K562 (cell line): ENCODE measurements at regions not wholly inside any gene's neighbourhood (a gene's known extent, or its start where the extent isn't known, plus 50 kb on each side); places are given as distances from the start of the nearest gene placed in this dataset.

Source experiments
- ATAC-seq: fragments of 200-7000 bp; cut with Tn5 transposase; 3 replicates; pipeline ENCODE4 v1.9.1; 2020; ENCODE audit warnings: moderate library complexity
- BruUV-seq: library from RNA; stranded (reverse); fragments of 400-500 nt; replicated peaks from 2 replicates; lab custom pipeline; 2021; lab: Mats Ljungman, UMichigan
- CTCF ChIA-PET: fragments of 300-600 bp; formaldehyde crosslinking; extraction: SDS; loops from one replicate; lab custom pipeline; 2021; ENCODE audit warnings: low intra/inter-chr PET ratio; lab: Yijun Ruan, JAX
- POLR2A ChIA-PET: fragments of 300-600, 350-650 bp; sonication (Branson Sonifier 250); formaldehyde crosslinking; extraction: SDS; loops from one replicate; lab custom pipeline; 2021; ENCODE audit warnings: antibody characterized with exemption, inconsistent platforms; lab: Yijun Ruan, JAX
- DNase-seq, 4 experiments: peaks; one replicate each; pipeline versions ENCODE4 v3.0.0 to v3.0.0-alpha.2; 2011 to 2018; ENCODE audit warnings: low spot score in 3 of 4, mixed read lengths in 3 of 4; ENCODE audit errors: extremely low read depth in 1 of 4
- FAIRE-seq: peaks from 2 replicates; lab custom pipeline; 2011; peaks lifted over from hg19 to GRCh38; lab: Jason Lieb, UNC
- H2AFZ ChIP-seq: 2 replicates; pipeline ENCODE4 v1.6.0; 2011; ENCODE audit warnings: low read depth, low read length, control low read depth, inconsistent platforms
- H3K27ac ChIP-seq: fragments of 200-600 bp; 3 replicates; pipeline ENCODE4 v1.8.0; 2011; ENCODE audit warnings: low read depth, mild to moderate bottlenecking, control low read depth, inconsistent platforms, low read length, moderate library complexity, mixed read lengths; ENCODE audit errors: extremely low read depth
- H3K27me3 ChIP-seq, 2 experiments: fragments of 300-600 bp in 1 of 2; 2 replicates in 1 of 2; 3 replicates in 1 of 2; pipeline versions ENCODE4 v1.6.0 to v1.8.0; 2011; ENCODE audit warnings: inconsistent platforms in 2 of 2, low read length in 2 of 2, mild to moderate bottlenecking in 1 of 2, mixed read lengths in 1 of 2, moderate library complexity in 1 of 2; ENCODE audit not compliant: control insufficient read depth in 2 of 2, insufficient read depth in 2 of 2
- H3K36me3 ChIP-seq: fragments of 300-600 bp; 3 replicates; pipeline ENCODE4 v1.8.0; 2011; ENCODE audit warnings: mild to moderate bottlenecking, low read length, inconsistent platforms; ENCODE audit not compliant: control insufficient read depth, insufficient read depth
- H3K4me1 ChIP-seq, 2 experiments: fragments of 200-600 bp in 1 of 2; replicated peaks in 1 of 2; 2 replicates in 1 of 2; 3 replicates in 1 of 2; pipeline versions ENCODE4 v1.5.1 to v1.8.0; 2011; ENCODE audit warnings: inconsistent platforms in 2 of 2, low read length in 2 of 2, mild to moderate bottlenecking in 1 of 2, mixed read lengths in 1 of 2, moderate library complexity in 1 of 2; ENCODE audit not compliant: control insufficient read depth in 2 of 2, insufficient read depth in 2 of 2
- H3K4me2 ChIP-seq: 2 replicates; pipeline ENCODE4 v1.6.1; 2011; ENCODE audit warnings: low read length, control low read depth, inconsistent platforms, mixed read lengths; ENCODE audit not compliant: insufficient read depth
- H3K4me3 ChIP-seq: fragments of 200-600 bp; sonication (generic), shearing (Covaris generic); 2 replicates; pipeline ENCODE4 v1.5.1; 2016; ENCODE audit warnings: control low read depth, inconsistent platforms
- H3K79me2 ChIP-seq: fragments of 200-600 bp; 3 replicates; pipeline ENCODE4 v1.8.0; 2011; ENCODE audit warnings: low read length, inconsistent platforms; ENCODE audit not compliant: control insufficient read depth, insufficient read depth
- H3K9ac ChIP-seq, 2 experiments: 2 replicates each; pipeline versions ENCODE4 v1.6.0 to v1.6.1; 2011; ENCODE audit warnings: low read depth in 2 of 2, low read length in 2 of 2, control low read depth in 1 of 2, inconsistent platforms in 1 of 2, mild to moderate bottlenecking in 1 of 2, mixed read lengths in 1 of 2; ENCODE audit not compliant: insufficient read depth in 1 of 2
- H3K9me1 ChIP-seq: one replicate; pipeline ENCODE4 v1.6.0; 2011; ENCODE audit warnings: inconsistent platforms, mild to moderate bottlenecking, low read length, moderate library complexity; ENCODE audit not compliant: control insufficient read depth, insufficient read depth
- H3K9me3 ChIP-seq: replicated peaks from 2 replicates; pipeline ENCODE4 v1.5.1; 2011; ENCODE audit warnings: low read depth, low read length, inconsistent platforms; ENCODE audit not compliant: control insufficient read depth, insufficient read depth
- H4K20me1 ChIP-seq: replicated peaks from 2 replicates; pipeline ENCODE4 v1.6.1; 2011; ENCODE audit warnings: low read length, inconsistent platforms, mixed read lengths; ENCODE audit not compliant: control insufficient read depth, insufficient read depth
- SAP30 ChIP-seq: fragments of 200-600 bp; sonication (generic); IDR thresholded peaks from 2 replicates; pipeline ENCODE4 v1.6.1; 2012; ENCODE audit warnings: borderline replicate concordance, low read depth, mild to moderate bottlenecking, moderate library complexity, low read length, control low read depth, inconsistent platforms; ENCODE audit not compliant: insufficient read depth, poor library complexity, severe bottlenecking
- STAT5A ChIP-seq: IDR thresholded peaks from 2 replicates; pipeline ENCODE4 v1.6.1; 2012; ENCODE audit warnings: low read length, inconsistent platforms, borderline replicate concordance
- ZNF217 ChIP-seq: sonication (generic); formaldehyde crosslinking; IDR thresholded peaks from 2 replicates; pipeline ENCODE4 v1.8.0; 2022; ENCODE audit warnings: mild to moderate bottlenecking, missing genetic modification reagents
- ZNF239 ChIP-seq: fragments of 250-450 bp; sonication (Bioruptor Pico); IDR thresholded peaks from 2 replicates; pipeline ENCODE4 v1.4.0; 2020; ENCODE audit warnings: mild to moderate bottlenecking
- WGBS: fragments of 100-300 bp; shearing (Covaris generic); methylation state at CpG from one replicate; pipeline ENCODE4 v1.1.6; 2016; ENCODE audit warnings: low coverage, mixed read lengths; ENCODE audit not compliant: insufficient coverage; ENCODE audit errors: missing lambda C conversion rate; 5-methylcytosine and 5-hydroxymethylcytosine counted together
- in situ Hi-C: fragments of 300-500 bp; cut with MboI; formaldehyde crosslinking; loops from 4 replicates; pipeline ENCODE4 v1.15.0; 2018; ENCODE audit warnings: inconsistent platforms, mixed read lengths
- intact Hi-C: fragments of 100-400 bp; cut with micrococcal nuclease; formaldehyde crosslinking; loops from 2 replicates; pipeline ENCODE4 v1.14.2; 2022

- DNase-seq (no peak), ATAC-seq (no peak), FAIRE-seq (no peak)
- Histone ChIP-seq H3K36me3 (no peaks in the 10 kb centered on the region), H3K4me3 (no peak overlapping the region), H3K9me1 (no peaks in the 10 kb centered on the region), H3K79me2 (no peaks in the 10 kb centered on the region), H3K4me2 (no peak overlapping the region), H3K27me3 (no peaks in the 10 kb centered on the region), H2AFZ (no peak overlapping the region), H4K20me1 (no peaks in the 10 kb centered on the region), H3K27ac (no peak overlapping the region), H3K9ac (no peak overlapping the region), H3K4me1 (no peaks in the 10 kb centered on the region), H3K9me3 (0 out of 2 replicates have a peak, but pooled peaks cover 3% of the 10 kb centered on the region)
- intact Hi-C loops (no loop called here), in situ Hi-C loops (no loop called here)
- BruUV-seq = no TSS peak
- ChIA-PET POLR2A (no interaction called here), CTCF (no interaction called here)
- WGBS = 5% methylated on average over 7 of the region's 7 CpGs
- TF ChIP-seq SAP30 = no peak
- no peak for TF ChIP-seq ZNF217 (CRISPR knock-in tag)
These were observed 587.5 kb upstream of the ADGRL2 start for GRCh38 chr1:81213279-81213678.

GRCh38 chr1:81209461-81209860 lies 591.3 kb upstream of the ADGRL2 start:
- ATAC-seq = no peak
- 0% methylated on average over 1 of the region's 1 CpG for WGBS

More at GRCh38 chr1:81209461-81209860, 591.3 kb upstream of the ADGRL2 start:
- Histone ChIP-seq H3K9ac (no peak overlapping the region), H3K27ac (no peak overlapping the region), H3K79me2 (no peaks in the 10 kb centered on the region), H3K4me3 (no peak overlapping the region), H3K27me3 (no peaks in the 10 kb centered on the region), H4K20me1 (no peaks in the 10 kb centered on the region), H3K4me2 (no peak overlapping the region), H3K4me1 (no peaks in the 10 kb centered on the region), H2AFZ (no peak overlapping the region), H3K36me3 (no peaks in the 10 kb centered on the region), H3K9me3 (0 out of 2 replicates have a peak, but pooled peaks cover 3% of the 10 kb centered on the region), H3K9me1 (no peaks in the 10 kb centered on the region)
- ChIA-PET CTCF (no interaction called here), POLR2A (no interaction called here)
- no TSS peak for BruUV-seq
- TF ChIP-seq STAT5A (no peak), ZNF239 (no peak)
- intact Hi-C loops (no loop called here), in situ Hi-C loops (no loop called here)
- DNase-seq = no peak
- FAIRE-seq = no peak
